CD14-positive monocyte (primary cell): ENCODE measurements at regions not wholly inside any gene's neighbourhood (a gene's known extent, or its start where the extent isn't known, plus 50 kb on each side); places are given as distances from the start of the nearest gene placed in this dataset.

Experiments
- DNase-seq, 3 donors: peaks; one replicate each; pipeline ENCODE4 v3.0.0-alpha.2; 2011 to 2022
- H2AFZ ChIP-seq: 2 replicates; pipeline ENCODE4 v1.6.0; 2012; ENCODE audit warnings: mild to moderate bottlenecking, low read depth, low read length, inconsistent platforms; ENCODE audit not compliant: insufficient read depth, poor library complexity, severe bottlenecking
- H3K27ac ChIP-seq, 2 donors: 1 replicate in 1 of 2; 2 replicates in 1 of 2; pipeline ENCODE4 v1.5.1; 2012 to 2013; ENCODE audit warnings: low read length in 2 of 2, control low read depth in 1 of 2, inconsistent platforms in 1 of 2, low read depth in 1 of 2, mild to moderate bottlenecking in 1 of 2
- H3K27me3 ChIP-seq, 2 donors: one replicate each; pipeline versions ENCODE4 v1.6.0 to v1.6.1; 2011 to 2013; ENCODE audit warnings: low read length in 2 of 2; ENCODE audit not compliant: control insufficient read depth in 2 of 2, insufficient read depth in 2 of 2
- H3K36me3 ChIP-seq, 2 donors: replicated peaks in 1 of 2; 1 replicate in 1 of 2; 2 replicates in 1 of 2; pipeline versions ENCODE4 v1.5.1 to v1.6.1; 2012 to 2013; ENCODE audit warnings: low read length in 2 of 2, control low read depth in 1 of 2, inconsistent platforms in 1 of 2, mild to moderate bottlenecking in 1 of 2; ENCODE audit not compliant: insufficient read depth in 2 of 2, control insufficient read depth in 1 of 2
- H3K4me1 ChIP-seq, 2 donors: 1 replicate in 1 of 2; 2 replicates in 1 of 2; pipeline versions ENCODE4 v1.5.1 to v1.6.1; 2012 to 2013; ENCODE audit warnings: low read length in 2 of 2, control low read depth in 1 of 2, inconsistent platforms in 1 of 2, mild to moderate bottlenecking in 1 of 2, moderate library complexity in 1 of 2; ENCODE audit not compliant: insufficient read depth in 2 of 2, control insufficient read depth in 1 of 2
- H3K4me2 ChIP-seq: replicated peaks from 2 replicates; pipeline ENCODE3; 2012; ENCODE audit warnings: low read length, moderate library complexity, mild to moderate bottlenecking; ENCODE audit not compliant: poor library complexity, severe bottlenecking; ENCODE audit errors: extremely low read depth
- H3K4me3 ChIP-seq, 3 experiments: fragments of 200-600 bp in 1 of 3; sonication (generic) in 1 of 3; replicated peaks in 1 of 3; 1 replicate in 2 of 3; 2 replicates in 1 of 3; pipeline ENCODE4 v1.5.1; 2011 to 2013; ENCODE audit warnings: low read length in 3 of 3, mild to moderate bottlenecking in 3 of 3, control low read depth in 2 of 3, low read depth in 2 of 3, inconsistent platforms in 1 of 3, moderate library complexity in 1 of 3
- H3K79me2 ChIP-seq: 2 replicates; pipeline ENCODE4 v1.6.0; 2012; ENCODE audit warnings: mild to moderate bottlenecking, control low read depth, inconsistent platforms, low read length, moderate library complexity; ENCODE audit not compliant: insufficient read depth
- H3K9ac ChIP-seq: 2 replicates; pipeline ENCODE4 v1.6.0; 2017; ENCODE audit warnings: low read length, mild to moderate bottlenecking; ENCODE audit not compliant: insufficient read depth, poor library complexity, severe bottlenecking
- H3K9me3 ChIP-seq, 2 donors: replicated peaks in 1 of 2; 1 replicate in 1 of 2; 2 replicates in 1 of 2; pipeline versions ENCODE4 v1.5.1 to v1.6.1; 2012 to 2013; ENCODE audit warnings: low read length in 2 of 2, control low read depth in 1 of 2; ENCODE audit not compliant: control insufficient read depth in 1 of 2, insufficient read depth in 1 of 2
- H4K20me1 ChIP-seq: 2 replicates; pipeline ENCODE4 v1.6.0; 2012; ENCODE audit warnings: mild to moderate bottlenecking, low read length, control low read depth, moderate library complexity; ENCODE audit not compliant: insufficient read depth
- H3K27ac Mint-ChIP-seq, 7 donors: one replicate each; pipeline ENCODE4 v1.8.0; 2020; ENCODE audit warnings: mild to moderate bottlenecking in 7 of 7, mixed read lengths in 7 of 7, moderate library complexity in 6 of 7, inconsistent platforms in 2 of 7
- H3K27me3 Mint-ChIP-seq, 3 donors: one replicate each; pipeline ENCODE4 v1.8.0; 2021 to 2022; ENCODE audit warnings: low read depth in 3 of 3, mild to moderate bottlenecking in 3 of 3, mixed read lengths in 3 of 3, moderate library complexity in 3 of 3, inconsistent platforms in 1 of 3
- H3K36me3 Mint-ChIP-seq, 2 donors: one replicate each; pipeline ENCODE4 v1.8.0; 2020; ENCODE audit warnings: mixed read lengths in 2 of 2, inconsistent platforms in 1 of 2, mild to moderate bottlenecking in 1 of 2
- H3K4me1 Mint-ChIP-seq: one replicate; pipeline ENCODE4 v1.8.0; 2020; ENCODE audit warnings: mild to moderate bottlenecking, mixed read lengths
- H3K4me3 Mint-ChIP-seq, 2 donors: one replicate each; pipeline ENCODE4 v1.8.0; 2020; ENCODE audit warnings: mild to moderate bottlenecking in 2 of 2, mixed read lengths in 2 of 2, moderate library complexity in 1 of 2
- H3K9me3 Mint-ChIP-seq, 7 donors: one replicate each; pipeline ENCODE4 v1.8.0; 2020 to 2022; ENCODE audit warnings: mixed read lengths in 7 of 7, mild to moderate bottlenecking in 6 of 7, moderate library complexity in 6 of 7, inconsistent platforms in 2 of 7
- WGBS: methylation state at CpG from one replicate; pipeline ENCODE4 v1.1.5; 2013; ENCODE audit warnings: missing lambda C conversion rate; ENCODE audit not compliant: insufficient coverage; 5-methylcytosine and 5-hydroxymethylcytosine counted together
- intact Hi-C, 2 donors: fragments of 100-400 bp; cut with micrococcal nuclease; formaldehyde crosslinking; loops; one replicate each; pipeline versions ENCODE4 v1.15.0 to v1.15.1; 2023
- TF ChIP-seq, protein P1 (sequence below): fragments of 200-600 bp; IDR thresholded peaks from one replicate; pipeline ENCODE4 v1.8.0; 2022; ENCODE audit warnings: antibody characterized with exemption, mild to moderate bottlenecking

DNA sequence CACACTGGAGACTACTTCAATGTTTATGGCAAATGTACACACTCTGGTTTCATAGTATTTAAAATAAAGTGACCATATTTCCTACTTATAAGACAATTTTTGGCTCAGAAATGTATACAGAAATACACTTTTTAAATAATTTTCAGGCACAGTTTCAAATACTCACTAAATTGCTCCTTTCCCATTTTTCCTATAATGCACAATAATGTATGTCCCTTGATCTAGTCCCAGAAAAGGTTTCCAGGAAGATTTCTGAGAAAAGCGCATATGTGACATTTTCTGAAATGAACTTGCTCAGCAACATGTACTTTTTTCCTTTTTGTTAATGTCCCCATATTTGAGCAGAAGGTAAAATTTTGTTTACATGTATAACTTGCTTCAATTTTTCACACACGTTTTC is 591.4 kb downstream of the CD109 start:
- Mint-ChIP-seq H3K4me1 (no peaks in the 10 kb centered on the region), H3K27ac (no peak overlapping the region), H3K36me3 (no peaks in the 10 kb centered on the region), H3K4me3 (no peak overlapping the region), H3K27me3 (no peaks in the 10 kb centered on the region), H3K9me3 (peaks cover 0 to 4% (median 0%) of the 10 kb centered on the region in 7 donors)
- H3K27ac ChIP-seq: no peak overlapping the region
- no peak overlapping the region for H3K4me2 ChIP-seq
- no peaks in the 10 kb centered on the region for H3K9me3 ChIP-seq
- no peak for DNase-seq
- H3K36me3 ChIP-seq: no peaks in the 10 kb centered on the region
- no peak overlapping the region for H2AFZ ChIP-seq
- WGBS: no CpG with 5 or more reads among the region's 2 CpGs
- no peaks in the 10 kb centered on the region for H4K20me1 ChIP-seq
- no peak overlapping the region for H3K4me3 ChIP-seq
- H3K79me2 ChIP-seq: no peaks in the 10 kb centered on the region
- no peak overlapping the region for H3K9ac ChIP-seq
- no peaks in the 10 kb centered on the region for H3K27me3 ChIP-seq
- no peaks in the 10 kb centered on the region for H3K4me1 ChIP-seq
- TF ChIP-seq, protein P1, sequence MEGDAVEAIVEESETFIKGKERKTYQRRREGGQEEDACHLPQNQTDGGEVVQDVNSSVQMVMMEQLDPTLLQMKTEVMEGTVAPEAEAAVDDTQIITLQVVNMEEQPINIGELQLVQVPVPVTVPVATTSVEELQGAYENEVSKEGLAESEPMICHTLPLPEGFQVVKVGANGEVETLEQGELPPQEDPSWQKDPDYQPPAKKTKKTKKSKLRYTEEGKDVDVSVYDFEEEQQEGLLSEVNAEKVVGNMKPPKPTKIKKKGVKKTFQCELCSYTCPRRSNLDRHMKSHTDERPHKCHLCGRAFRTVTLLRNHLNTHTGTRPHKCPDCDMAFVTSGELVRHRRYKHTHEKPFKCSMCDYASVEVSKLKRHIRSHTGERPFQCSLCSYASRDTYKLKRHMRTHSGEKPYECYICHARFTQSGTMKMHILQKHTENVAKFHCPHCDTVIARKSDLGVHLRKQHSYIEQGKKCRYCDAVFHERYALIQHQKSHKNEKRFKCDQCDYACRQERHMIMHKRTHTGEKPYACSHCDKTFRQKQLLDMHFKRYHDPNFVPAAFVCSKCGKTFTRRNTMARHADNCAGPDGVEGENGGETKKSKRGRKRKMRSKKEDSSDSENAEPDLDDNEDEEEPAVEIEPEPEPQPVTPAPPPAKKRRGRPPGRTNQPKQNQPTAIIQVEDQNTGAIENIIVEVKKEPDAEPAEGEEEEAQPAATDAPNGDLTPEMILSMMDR: no peak
- intact Hi-C loops: no loop called here

DNA sequence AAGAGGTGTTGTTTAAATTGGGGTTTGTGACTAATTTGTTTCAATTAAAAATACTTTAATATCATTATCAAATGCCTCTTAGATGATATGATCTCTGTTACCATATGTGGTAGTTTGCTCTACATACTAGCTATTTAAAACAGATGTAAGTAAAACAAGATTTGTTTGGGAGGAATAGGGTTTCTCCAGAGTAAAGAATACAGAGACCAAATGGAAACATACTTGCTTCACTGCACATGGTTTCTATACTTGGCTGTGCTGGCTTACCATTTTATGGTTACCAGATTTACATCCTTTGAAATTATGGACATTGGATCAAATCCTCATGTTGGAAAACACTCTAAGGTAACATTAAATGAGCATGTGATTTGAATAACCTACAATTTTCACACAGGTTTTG is 588.3 kb downstream of the CD109 start:
- H2AFZ ChIP-seq: no peak overlapping the region
- H3K9me3 ChIP-seq: no peaks in the 10 kb centered on the region
- no peaks in the 10 kb centered on the region for H3K27me3 ChIP-seq
- TF ChIP-seq, protein P1: no peak
- no peak overlapping the region for H3K9ac ChIP-seq
- H3K4me1 ChIP-seq: no peaks in the 10 kb centered on the region
- intact Hi-C loops: no loop called here
- H3K9me3 Mint-ChIP-seq: peaks cover 0 to 4% (median 0%) of the 10 kb centered on the region in 7 donors
- no peaks in the 10 kb centered on the region for H4K20me1 ChIP-seq
- H3K4me3 Mint-ChIP-seq: no peak overlapping the region
- H3K4me2 ChIP-seq: no peak overlapping the region
- no peak overlapping the region for H3K4me3 ChIP-seq
- H3K79me2 ChIP-seq: no peaks in the 10 kb centered on the region
- H3K27me3 Mint-ChIP-seq: no peaks in the 10 kb centered on the region
- H3K27ac Mint-ChIP-seq: no peak overlapping the region
- no peaks in the 10 kb centered on the region for H3K36me3 Mint-ChIP-seq
- no peak overlapping the region for H3K27ac ChIP-seq
- H3K36me3 ChIP-seq: no peaks in the 10 kb centered on the region
- H3K4me1 Mint-ChIP-seq: no peaks in the 10 kb centered on the region
- DNase-seq: no peak
